ENCODE measurements at regions not wholly inside any gene's neighbourhood (a gene's known extent, or its start where the extent isn't known, plus 50 kb on each side); places are given as distances from the start of the nearest gene placed in this dataset.

GRCh38 chr2:234427081-234428061, 69.5 kb downstream of the ARL4C start:
- TF ChIP-seq CTCF (conservative IDR thresholded peaks at IDR 0.05; ENCODE audit: low read depth, low read length) = no peak
- no peak for TF ChIP-seq EZH2 (IDR thresholded peaks at IDR 0.05; ENCODE audit: borderline replicate concordance, low read depth, low read length, poor library complexity, severe bottlenecking)
